Ramos (cell line): ENCODE measurements at regions not wholly inside any gene's neighbourhood (a gene's known extent, or its start where the extent isn't known, plus 50 kb on each side); places are given as distances from the start of the nearest gene placed in this dataset.

Experiments used
- in situ Hi-C: fragments of 300-500 bp; cut with MboI; formaldehyde crosslinking; loops from one replicate; pipeline ENCODE4 v1.14.3; 2022; ENCODE audit warnings: low sequenced_read_pairs; ENCODE audit not compliant: unreplicated experiment

DNA sequence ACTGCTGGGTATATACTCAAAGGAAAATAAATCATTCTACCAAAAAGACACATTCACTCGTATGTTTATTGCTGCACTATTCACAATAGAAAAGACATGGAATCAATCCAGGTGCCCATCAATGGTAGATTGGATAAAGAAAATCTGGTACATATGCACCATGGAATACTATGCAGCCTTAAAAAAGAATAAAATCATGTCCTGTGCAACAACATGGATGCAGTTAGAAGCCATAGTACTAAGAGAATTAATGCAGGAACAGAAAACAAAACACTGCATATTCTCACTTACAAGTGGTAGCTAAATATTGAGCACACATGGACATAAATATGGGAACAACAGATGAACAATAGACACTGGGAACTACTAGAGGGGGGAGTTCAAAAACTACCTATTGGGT, 96.3 kb downstream of the FAM76B start:
- in situ Hi-C loops: no loop called here

DNA sequence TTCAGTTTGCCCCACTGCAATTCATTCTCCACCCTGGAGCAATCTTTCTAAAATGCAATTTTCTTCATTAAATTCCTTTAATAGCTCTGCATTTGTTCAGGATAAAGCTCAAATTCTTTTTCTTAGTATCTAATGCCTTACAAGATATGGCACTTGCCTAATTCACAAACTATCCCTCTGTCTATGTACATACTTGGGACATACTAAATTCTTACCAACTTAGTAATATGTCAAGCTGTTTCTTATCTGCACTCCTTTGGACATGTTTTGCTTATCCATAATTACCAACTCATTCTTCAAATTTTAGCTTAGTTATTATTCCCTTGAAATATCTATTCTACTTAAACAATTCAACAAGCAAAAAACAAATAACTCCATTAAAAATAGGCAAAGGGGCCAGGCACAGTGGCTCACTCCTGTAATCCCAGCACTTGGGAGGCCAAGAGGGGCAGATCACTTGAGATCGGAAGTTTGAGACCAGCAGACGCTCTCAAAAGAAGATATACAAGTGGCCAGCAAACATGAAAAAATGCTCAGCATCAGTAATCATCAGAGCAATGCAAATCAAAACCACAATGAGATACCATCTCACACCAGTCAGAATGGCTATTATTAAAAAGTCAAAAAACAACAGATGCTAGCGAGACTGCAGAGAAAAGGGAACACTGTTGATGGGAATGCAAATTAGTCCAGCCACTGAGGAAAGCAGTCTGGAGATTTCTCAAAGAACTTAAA, 96.9 kb downstream of the FAM76B start:
- in situ Hi-C loops: no loop called here

DNA sequence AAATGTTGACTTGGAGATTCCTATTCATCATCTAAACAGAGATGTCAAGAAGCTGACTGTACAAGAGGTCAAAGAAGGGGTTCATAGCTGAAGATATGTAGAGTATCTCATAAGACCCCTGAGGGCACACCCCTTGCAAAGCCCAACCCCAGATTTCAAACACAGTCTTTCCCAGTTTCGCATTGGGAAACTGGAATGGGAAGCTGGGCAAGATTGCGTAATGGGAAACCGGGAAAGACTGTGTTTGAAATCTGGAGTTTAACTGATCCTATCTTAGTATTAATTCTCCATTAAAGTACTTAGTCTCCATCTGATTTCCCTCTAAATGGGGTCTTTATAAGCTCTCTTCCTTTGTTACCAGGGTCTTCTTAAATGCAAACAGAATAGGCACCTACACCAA, 99.5 kb downstream of the FAM76B start:
- in situ Hi-C loops: no loop called here

DNA sequence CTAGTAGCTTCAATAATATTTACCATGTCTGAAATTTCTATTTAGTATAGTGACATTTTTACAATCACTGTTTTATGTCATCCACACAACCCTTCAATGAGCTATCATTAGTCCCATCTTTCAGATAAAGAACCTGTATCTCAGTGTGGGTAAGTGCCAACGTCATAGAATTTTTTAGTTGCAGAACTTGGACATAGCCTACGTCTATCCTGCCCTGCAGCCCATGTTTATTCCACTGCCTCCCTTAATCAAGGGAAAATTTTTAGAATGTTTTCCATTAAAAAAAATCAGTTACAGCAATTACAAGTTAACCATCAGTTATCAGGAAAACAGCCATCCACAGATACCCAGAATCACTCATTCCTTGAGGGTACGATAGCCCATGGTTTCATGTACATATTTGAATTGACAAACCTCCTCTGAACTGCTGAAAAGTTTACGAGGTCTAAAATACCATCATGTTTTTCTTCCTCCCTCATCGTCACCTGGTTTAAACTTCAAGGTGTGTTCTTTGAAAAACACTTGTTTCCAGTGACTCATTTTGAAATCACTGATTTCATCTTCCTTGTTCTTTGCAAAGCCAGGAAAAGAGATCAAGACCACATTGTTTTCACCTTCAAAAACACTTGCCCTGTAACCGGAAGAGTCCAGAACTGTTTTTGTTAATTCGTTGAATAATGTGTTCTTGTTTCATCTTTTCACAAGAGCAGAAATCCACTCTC, 100.9 kb downstream of the FAM76B start:
- in situ Hi-C loops: no loop called here

DNA sequence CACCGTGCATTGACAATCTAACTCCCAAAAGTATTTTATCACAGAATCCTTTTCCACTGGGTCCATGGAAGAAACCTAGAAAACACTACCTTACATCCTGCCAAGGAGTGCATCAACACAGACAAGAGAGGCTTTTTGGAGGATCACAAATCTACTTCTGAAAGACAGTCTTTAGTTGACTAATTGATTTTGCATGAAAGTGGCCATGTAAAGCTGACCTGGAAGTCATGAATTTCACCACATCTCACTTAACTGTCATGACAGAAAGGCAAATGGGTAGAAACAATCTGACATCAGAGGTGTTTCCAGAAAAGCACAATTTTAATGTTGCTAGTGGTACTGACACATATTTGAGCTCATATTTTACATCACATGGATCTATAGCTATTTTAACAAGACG, 101.6 kb downstream of the FAM76B start:
- in situ Hi-C loops: no loop called here

DNA sequence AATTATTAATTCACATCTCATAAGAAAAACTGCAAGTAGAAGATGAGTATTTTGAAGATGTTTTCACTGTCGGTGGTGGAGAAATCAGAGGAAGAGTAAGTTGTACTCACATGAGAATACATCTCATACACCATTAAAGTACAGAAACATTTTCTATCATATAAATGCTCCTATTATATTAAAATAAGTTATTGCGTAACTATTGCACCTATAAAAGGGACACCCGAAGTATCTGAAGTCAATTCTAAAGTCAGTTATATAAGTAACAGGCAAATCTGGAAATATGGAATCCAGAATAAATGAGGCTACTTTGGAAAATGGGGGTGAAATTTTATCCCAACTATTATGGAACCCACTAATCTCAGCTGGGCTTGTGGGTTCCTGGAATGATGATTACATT, 103.3 kb downstream of the FAM76B start:
- in situ Hi-C loops: no loop called here

DNA sequence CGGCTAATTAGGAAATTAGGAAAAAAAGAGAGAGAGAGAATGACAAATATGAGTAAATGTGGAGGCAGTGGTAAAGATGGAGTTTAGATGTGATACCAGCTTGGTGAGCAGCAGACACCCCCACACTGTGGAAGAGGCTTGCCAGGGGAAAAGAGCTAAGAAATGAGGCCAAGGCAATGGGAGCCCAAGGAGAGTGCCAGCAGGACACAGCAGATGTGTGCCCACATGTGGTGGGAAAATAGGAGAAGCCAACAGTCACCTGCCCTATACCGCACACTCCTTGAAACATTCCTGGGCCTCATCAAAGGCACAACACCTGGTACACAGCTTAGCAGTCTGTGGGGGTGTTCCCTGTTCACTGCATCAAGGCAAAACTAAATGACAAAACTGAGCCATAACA, 104.9 kb downstream of the FAM76B start:
- in situ Hi-C loops: no loop called here

DNA sequence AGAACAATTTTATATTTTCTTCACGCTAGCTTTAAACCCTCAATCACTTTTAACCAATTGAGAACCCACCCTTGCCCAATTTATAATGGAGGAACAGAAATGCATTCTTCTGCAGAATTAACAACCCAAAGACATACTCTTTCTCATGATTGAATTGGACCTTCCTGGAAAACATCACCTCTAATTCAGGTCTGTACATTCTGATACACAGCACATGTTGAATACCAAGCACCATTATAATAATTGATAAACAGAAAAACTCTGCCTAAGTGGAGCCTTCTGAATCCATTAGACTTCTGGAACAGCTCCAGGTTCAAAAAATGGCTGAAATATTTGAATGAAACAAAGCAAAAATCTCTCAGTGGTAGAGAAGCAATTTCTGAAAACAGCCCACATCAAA, 105.4 kb downstream of the FAM76B start:
- in situ Hi-C loops: no loop called here

DNA sequence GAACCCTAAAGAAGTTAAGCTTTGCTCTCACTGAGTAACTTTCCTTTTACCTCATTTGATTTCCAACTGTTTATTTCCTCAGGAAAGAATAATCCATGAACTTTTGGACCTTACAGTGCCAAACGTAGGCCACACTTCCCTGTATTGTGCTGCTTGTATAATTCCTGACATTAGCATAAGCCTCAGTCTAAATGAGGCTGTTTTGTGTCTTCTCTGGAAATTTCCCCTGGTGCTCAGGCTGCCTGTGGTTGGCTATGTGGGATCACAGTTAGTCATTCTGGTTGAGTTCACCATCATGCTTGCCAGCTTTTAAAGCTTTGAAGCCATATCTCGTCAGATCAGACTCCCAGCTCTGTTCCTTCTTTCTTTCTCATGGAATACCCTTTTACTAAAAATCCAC, 107.0 kb downstream of the FAM76B start:
- in situ Hi-C loops: no loop called here

DNA sequence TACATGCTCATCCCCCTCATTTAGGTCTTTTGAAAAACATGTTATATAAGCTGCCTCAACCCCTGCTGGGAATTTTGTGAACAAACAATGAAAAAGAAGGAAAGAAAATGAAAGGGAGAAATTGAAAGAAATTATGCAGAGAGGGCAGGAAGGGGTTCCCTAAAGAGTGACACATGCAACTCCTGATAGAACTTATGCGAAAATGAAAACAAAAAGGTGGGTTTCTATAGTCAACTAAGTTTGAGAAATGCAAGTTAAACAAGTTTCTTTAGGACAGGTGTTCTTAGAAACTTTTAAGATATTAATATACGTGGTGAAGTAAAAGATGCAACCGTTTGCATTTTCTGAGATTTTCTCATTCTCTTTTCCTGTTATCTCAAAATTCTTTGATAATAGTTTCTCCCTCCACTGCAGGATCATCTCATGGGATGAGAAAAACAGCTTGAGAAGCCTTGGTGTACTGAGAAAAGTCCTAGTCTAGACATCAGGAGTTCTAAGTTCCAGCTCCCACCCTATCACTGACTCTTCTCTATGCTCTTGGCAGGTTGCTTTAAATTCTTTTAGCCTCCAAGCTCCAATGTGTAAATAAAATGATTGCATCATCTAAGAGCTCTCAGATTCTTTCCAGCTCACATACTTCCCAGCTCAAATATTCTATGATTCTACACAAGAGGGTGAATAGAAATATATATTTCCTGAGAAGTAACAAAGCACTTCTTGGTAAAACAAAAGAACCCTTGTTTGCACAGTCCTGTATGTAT, 109.2 kb downstream of the FAM76B start:
- in situ Hi-C loops: no loop called here

DNA sequence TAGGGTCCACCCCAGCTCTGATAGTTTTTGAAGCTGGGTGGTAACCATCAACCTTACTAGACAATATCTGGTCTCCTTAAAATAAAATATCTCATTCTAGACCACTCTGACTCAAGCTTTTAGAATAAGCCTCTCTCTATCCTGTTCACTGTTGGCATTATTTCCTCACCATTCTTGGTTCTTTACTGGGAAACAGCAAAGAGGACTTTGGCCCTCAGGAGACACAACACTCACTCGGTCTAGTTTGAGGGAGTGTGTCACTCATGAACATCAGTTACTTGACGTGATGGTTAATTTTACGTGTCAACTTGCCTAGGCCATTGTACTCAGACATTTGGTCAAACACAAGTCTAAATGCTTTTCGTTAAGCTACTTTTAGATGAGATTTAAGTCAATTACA, 110.6 kb downstream of the FAM76B start:
- in situ Hi-C loops: no loop called here

DNA sequence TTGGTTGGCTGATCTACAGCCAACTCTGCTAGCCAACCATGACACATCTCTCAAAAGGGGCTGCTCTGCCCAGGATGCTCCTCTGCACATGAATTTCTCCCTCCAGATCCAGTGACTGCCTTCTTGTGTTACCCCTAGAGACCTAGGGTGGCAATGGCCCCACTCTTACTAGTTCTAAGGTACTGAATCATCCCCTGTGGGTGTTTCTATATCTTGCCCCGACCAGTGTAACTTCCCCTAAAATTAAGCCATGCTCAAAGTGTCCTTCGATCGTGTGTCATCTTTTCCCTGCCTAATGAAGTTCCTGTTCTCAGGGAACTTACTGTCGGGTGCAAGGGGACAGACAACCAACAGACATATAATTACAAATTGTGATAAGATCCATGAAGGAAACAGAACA, 113.3 kb downstream of the FAM76B start:
- in situ Hi-C loops: no loop called here

DNA sequence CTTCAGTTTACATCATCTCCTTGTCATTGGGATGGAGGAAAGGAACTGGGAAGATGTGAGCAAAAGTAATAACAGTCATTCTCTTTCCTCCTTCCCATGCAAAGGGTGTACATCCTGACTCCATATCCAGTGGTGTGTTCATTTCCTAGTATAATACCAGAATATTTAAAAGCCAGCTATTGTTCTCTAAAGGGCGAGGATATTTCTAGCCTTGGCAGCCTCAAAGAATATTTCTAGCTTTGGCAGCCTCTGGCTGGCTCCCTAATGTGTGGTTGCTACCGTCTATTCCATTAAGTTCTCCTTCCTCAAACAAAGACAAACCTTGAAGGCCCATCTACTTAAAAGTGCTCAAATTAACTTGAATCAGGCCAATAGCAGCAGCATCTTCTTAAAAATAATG, 114.0 kb downstream of the FAM76B start:
- in situ Hi-C loops: no loop called here

DNA sequence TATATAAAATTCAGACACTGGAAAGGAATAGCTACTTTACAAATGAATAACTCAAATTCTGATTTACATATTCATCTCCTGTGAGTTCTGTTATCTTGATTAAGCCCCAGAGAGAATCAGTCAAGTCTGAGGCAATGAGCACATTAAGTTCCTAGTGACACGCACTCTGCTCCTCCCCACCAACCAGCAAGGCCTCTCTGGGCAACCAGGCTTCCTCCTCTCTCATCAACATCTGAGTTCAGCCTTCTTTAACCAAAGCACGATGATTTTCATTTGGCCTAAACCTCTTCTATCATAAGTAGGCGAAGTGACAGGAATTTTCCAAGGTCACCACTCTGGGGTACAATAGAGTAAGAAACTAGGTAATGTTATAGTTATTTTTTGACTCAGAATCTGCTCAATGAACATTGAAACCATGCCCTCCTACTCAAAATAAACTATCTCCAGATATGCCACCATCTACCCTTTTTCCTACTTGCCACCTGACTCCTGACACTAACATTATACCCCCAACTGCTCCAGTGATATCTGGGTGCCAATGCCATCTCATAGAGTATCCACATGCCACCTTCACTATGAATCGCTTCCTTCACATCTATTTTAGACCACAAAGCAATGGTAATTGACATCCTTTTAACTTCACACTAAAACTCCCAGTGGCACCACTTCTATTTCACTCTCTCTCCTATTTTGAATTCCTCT, 114.8 kb downstream of the FAM76B start:
- in situ Hi-C loops: no loop called here

DNA sequence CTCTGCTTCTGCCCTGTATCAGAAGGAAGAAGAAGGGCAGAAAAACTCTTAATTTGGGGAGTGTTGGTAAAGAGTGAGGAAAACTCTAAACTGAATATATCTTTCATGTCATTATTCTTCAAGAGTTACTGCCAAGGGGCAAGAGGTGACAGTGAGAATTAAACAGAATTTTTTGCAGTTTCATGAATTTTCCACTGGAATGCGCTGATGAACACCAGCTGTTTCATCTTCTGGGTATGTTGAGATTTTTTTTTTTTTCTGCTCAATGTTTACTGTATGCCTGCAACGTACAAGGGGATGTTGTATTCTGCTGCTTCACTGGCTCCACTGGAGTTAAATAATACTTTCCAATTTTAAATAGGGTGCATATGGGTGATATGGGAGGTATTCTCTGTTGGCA, 117.8 kb downstream of the FAM76B start:
- in situ Hi-C loops: no loop called here

DNA sequence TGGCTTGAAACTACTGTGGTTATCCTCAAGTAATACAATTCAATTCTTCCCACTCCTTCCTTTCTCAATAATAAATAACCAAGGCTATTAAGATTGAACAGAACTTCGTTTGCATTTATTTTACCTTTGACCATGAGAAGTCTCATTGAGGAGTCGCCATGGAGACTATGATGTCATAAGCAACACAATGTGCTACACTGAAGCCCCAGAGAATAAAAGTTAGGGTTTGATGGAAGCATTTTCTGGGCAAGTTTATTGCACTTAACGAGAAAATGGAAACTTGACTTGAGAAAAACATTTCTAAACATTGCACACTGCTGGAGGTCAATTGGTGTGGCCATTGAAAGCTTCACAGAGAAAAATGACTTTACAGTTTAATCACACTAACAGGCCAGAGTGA, 121.5 kb downstream of the FAM76B start:
- in situ Hi-C loops: no loop called here

DNA sequence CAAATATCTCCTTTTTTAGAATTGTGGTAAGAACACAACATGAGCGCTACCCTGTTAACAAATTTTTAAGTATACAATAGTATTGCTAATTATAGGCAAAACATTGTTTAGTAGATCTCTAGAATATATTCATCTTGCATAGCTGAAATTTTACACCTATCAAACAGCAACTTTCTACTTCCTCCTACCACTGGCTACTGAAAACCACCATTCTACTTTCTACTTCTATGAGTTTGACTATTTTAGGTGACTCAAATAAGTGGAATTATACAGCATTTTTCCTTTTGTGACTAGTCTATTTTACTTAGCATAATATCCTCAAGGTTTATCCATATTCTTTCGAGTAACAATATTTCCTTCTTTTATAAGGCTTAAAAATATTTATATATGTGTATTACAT, 128.4 kb downstream of the FAM76B start:
- in situ Hi-C loops: no loop called here

DNA sequence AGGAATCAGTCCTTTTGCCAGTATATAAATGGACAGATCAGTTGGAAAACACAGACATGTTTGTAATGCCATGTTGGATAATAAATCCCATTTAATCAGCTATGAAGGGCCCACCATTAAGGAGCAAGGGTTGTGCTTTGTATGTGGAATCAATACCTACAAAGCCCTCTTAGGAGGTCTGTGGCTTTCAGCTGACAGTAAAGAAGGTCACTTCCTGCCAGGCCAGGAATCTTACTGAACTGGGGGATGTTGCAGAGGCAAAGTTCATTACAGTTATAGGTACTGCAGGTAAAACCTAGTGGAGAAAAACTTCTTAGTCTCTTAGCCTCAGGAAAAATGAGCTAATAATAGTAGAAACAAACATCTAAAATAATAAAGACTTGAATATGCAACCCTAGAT, 129.5 kb downstream of the FAM76B start:
- in situ Hi-C loops: no loop called here

DNA sequence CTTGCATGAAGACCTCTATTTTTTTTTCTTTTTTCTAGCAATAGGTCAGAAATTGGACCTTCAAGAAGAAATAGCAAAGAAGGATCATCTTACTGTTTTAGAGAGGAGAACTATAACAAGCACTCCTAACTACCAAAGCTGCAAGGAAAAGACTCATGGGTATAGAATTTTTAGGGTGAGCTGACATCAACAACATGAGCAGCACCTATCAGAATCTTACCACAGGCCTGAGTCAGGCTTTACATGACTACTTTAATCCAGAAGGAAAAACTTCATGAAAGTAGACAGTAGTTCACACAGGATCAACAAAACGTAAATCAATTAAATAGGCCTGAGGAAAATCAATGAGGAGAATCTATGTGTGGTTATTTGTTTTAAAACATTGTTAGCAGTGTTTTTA, 130.5 kb downstream of the FAM76B start:
- in situ Hi-C loops: no loop called here

DNA sequence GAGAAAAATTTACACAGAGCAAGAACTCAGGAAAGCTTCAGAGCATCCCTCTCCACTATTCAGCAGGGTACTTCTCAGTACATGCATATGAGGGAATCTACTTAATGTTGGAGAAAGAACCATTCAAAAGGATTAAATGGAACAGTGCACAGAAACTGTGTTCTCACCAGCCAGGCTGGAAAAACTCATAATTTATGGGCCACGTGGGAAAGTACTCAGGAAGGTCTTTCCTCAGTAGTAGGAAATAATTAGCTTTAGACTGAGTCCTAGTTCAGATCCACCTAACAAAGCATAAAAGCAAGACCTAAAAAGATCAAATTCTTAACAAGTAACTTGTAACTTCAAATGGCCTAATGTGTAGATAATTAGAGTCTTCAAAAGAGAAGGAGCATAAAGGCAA, 134.0 kb downstream of the FAM76B start:
- in situ Hi-C loops: no loop called here

DNA sequence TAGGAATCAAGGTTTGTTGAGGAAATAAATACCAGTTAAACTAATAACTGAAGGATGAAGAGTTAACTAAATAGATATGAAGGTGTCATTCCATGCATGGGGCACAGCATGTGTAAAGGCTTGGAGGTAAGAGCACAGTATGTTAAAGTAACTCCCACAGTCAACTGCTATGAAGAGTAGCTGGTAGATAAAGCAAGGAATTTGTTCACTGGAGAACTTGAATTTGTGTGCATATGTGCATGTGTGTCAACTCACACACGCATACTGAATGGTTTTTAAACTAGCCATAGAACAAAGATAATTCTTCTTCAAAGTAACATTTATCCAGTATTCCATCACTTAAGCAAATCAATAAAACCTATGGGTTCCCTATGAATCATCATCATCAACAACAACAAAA, 135.9 kb downstream of the FAM76B start:
- in situ Hi-C loops: no loop called here
